Peyer's patch (tissue), 4 donors: ENCODE measurements at regions not wholly inside any gene's neighbourhood (a gene's known extent, or its start where the extent isn't known, plus 50 kb on each side); places are given as distances from the start of the nearest gene placed in this dataset.

Experiments used
- POLR2A ChIP-seq, 2 donors: fragments of 450-650 bp; IDR thresholded peaks; one replicate each; pipeline ENCODE4 v1.5.1; 2017; ENCODE audit warnings: antibody characterized with exemption in 2 of 2, mild to moderate bottlenecking in 2 of 2, moderate library complexity in 2 of 2
- TF ChIP-seq, protein P1 (sequence below), 6 experiments: fragments of 450-650 bp in 4 of 6; fragments of 200-600 bp in 2 of 6; sonication (generic) in 1 of 6; IDR thresholded peaks; one replicate each; pipeline ENCODE4 v1.5.1; 2017 to 2019; ENCODE audit warnings: antibody characterized with exemption in 6 of 6, mild to moderate bottlenecking in 3 of 6, moderate library complexity in 1 of 6

DNA sequence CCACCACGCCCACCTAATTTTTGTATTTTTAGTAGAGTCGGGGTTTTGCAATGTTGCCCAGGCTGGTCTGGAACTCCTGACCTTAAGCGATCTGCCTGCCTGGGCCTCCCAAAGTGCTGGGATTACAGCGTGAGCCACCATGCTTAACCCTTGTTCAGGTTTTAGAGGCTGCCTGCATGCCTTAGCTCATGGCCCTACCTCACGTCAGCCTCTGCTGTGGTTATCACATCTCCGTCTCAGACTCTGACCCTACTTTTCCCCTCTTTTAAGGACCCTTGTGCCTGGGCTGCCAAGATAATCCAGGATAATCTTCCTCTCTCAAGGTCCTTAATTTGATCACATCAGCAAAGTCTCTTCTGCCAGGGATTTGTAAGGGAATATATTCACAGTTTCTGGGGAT, 98.2 kb upstream of the PMAIP1 start:
- TF ChIP-seq, protein P1, sequence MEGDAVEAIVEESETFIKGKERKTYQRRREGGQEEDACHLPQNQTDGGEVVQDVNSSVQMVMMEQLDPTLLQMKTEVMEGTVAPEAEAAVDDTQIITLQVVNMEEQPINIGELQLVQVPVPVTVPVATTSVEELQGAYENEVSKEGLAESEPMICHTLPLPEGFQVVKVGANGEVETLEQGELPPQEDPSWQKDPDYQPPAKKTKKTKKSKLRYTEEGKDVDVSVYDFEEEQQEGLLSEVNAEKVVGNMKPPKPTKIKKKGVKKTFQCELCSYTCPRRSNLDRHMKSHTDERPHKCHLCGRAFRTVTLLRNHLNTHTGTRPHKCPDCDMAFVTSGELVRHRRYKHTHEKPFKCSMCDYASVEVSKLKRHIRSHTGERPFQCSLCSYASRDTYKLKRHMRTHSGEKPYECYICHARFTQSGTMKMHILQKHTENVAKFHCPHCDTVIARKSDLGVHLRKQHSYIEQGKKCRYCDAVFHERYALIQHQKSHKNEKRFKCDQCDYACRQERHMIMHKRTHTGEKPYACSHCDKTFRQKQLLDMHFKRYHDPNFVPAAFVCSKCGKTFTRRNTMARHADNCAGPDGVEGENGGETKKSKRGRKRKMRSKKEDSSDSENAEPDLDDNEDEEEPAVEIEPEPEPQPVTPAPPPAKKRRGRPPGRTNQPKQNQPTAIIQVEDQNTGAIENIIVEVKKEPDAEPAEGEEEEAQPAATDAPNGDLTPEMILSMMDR (IDR thresholded peaks at IDR 0.05): no peak
- TF ChIP-seq POLR2A (IDR thresholded peaks at IDR 0.05): no peak
